NCI-H2029 (cell line): ENCODE measurements at regions not wholly inside any gene's neighbourhood (a gene's known extent, or its start where the extent isn't known, plus 50 kb on each side); places are given as distances from the start of the nearest gene placed in this dataset.

Source experiments
- DNase-seq: peaks from one replicate; lab custom pipeline; 2025; lab: John Stamatoyannopoulos, UW

- DNase-seq = no peak
Measured at GRCh38 chr2:120809151-120809550, 73.5 kb downstream of the GLI2 start.

- no peak for DNase-seq
Measured at GRCh38 chr2:120809609-120810440, 74.2 kb downstream of the GLI2 start.

GRCh38 chr2:120810639-120811038 lies 75.0 kb downstream of the GLI2 start:
- DNase-seq = no peak

- no peak for DNase-seq
Measured at GRCh38 chr2:120812866-120813265, 77.2 kb downstream of the GLI2 start.

- DNase-seq = no peak
Measured at GRCh38 chr2:120814352-120814751, 78.7 kb downstream of the GLI2 start.

- DNase-seq = no peak
Measured at GRCh38 chr2:120815292-120815691, 79.6 kb downstream of the GLI2 start.

- DNase-seq = no peak
Measured at GRCh38 chr2:120817136-120817955, 81.7 kb downstream of the GLI2 start.

- no peak for DNase-seq
Measured at GRCh38 chr2:120817956-120818325, 82.3 kb downstream of the GLI2 start.

GRCh38 chr2:120818441-120818920 lies 82.8 kb downstream of the GLI2 start:
- no peak for DNase-seq

- no peak for DNase-seq
Measured at GRCh38 chr2:120819720-120820210, 84.1 kb downstream of the GLI2 start.

- no peak for DNase-seq
Measured at GRCh38 chr2:120820263-120820952, 84.7 kb downstream of the GLI2 start.

- no peak for DNase-seq
Measured at GRCh38 chr2:120820953-120821279, 85.2 kb downstream of the GLI2 start.

- no peak for DNase-seq
Measured at GRCh38 chr2:120821446-120822160, 85.9 kb downstream of the GLI2 start.

GRCh38 chr2:120822933-120823332 lies 87.3 kb downstream of the GLI2 start:
- DNase-seq = no peak

GRCh38 chr2:120823551-120823950 lies 87.9 kb downstream of the GLI2 start:
- no peak for DNase-seq

- DNase-seq = no peak
Measured at GRCh38 chr2:120824246-120824645, 88.6 kb downstream of the GLI2 start.

GRCh38 chr2:120825370-120826259 lies 89.9 kb downstream of the GLI2 start:
- peak; percentile 34 for DNase-seq

GRCh38 chr2:120826260-120826648 lies 90.6 kb downstream of the GLI2 start:
- no peak for DNase-seq

GRCh38 chr2:120826716-120827410 lies 91.2 kb downstream of the GLI2 start:
- peak; percentile 26 for DNase-seq

GRCh38 chr2:120828066-120828465 lies 92.4 kb downstream of the GLI2 start:
- DNase-seq = no peak
